Lung (tissue), 11 donors: ENCODE measurements at regions not wholly inside any gene's neighbourhood (a gene's known extent, or its start where the extent isn't known, plus 50 kb on each side); places are given as distances from the start of the nearest gene placed in this dataset.

Experiments used
- ATAC-seq: fragments of 200-7000 bp; cut with Tn5 transposase; one replicate; pipeline ENCODE4 v1.9.1; 2020; ENCODE audit warnings: moderate number of reproducible peaks; ENCODE audit not compliant: insufficient read depth, low FRiP score
- DNase-seq, 3 donors: peaks; one replicate each; pipeline ENCODE4 v3.0.0-alpha.2; 2013 to 2017
- H3K27ac ChIP-seq, 2 donors: one replicate each; pipeline ENCODE4 v1.5.1; 2013; ENCODE audit warnings: mild to moderate bottlenecking in 2 of 2, moderate library complexity in 2 of 2, control low read depth in 1 of 2, inconsistent platforms in 1 of 2, low read depth in 1 of 2, low read length in 1 of 2
- H3K27me3 ChIP-seq, 3 donors: one replicate each; pipeline ENCODE4 v1.5.1; 2013; ENCODE audit warnings: low read length in 2 of 3; ENCODE audit not compliant: control insufficient read depth in 3 of 3, insufficient read depth in 3 of 3
- H3K36me3 ChIP-seq, 4 donors: one replicate each; pipeline ENCODE4 v1.5.1; 2013; ENCODE audit warnings: low read length in 4 of 4, mild to moderate bottlenecking in 1 of 4, moderate library complexity in 1 of 4; ENCODE audit not compliant: control insufficient read depth in 4 of 4, insufficient read depth in 4 of 4
- H3K4me1 ChIP-seq, 5 donors: one replicate each; pipeline ENCODE4 v1.5.1; 2013; ENCODE audit warnings: low read length in 5 of 5, mild to moderate bottlenecking in 2 of 5, moderate library complexity in 1 of 5; ENCODE audit not compliant: control insufficient read depth in 5 of 5, insufficient read depth in 5 of 5
- H3K4me3 ChIP-seq: one replicate; pipeline ENCODE4 v1.5.1; 2013; ENCODE audit warnings: mild to moderate bottlenecking, control low read depth, moderate library complexity
- H3K9ac ChIP-seq, 2 donors: one replicate each; pipeline ENCODE4 v1.5.1; 2013; ENCODE audit warnings: low read length in 2 of 2, control low read depth in 1 of 2; ENCODE audit not compliant: insufficient read depth in 1 of 2
- H3K9me3 ChIP-seq, 4 donors: one replicate each; pipeline ENCODE4 v1.5.1; 2013; ENCODE audit warnings: low read length in 3 of 4, mild to moderate bottlenecking in 1 of 4, moderate library complexity in 1 of 4; ENCODE audit not compliant: control insufficient read depth in 4 of 4, insufficient read depth in 3 of 4
- WGBS, 2 donors: extraction: QIAGEN DNeasy Blood & Tissue Kit; methylation state at CpG; one replicate each; pipeline ENCODE4 v1.1.7; 2013; 5-methylcytosine and 5-hydroxymethylcytosine counted together
- TF ChIP-seq, protein P1 (sequence below): IDR thresholded peaks from 2 replicates; pipeline ENCODE4 v1.5.1; 2012; ENCODE audit warnings: mild to moderate bottlenecking; ENCODE audit errors: control extremely low read depth, extremely low read depth
- donor health status: control.
- donor health status: control.
- donor health status: Bipolar disorder and iron deficiency.
- donor health status: healthy.
- donor health status: DM: yes; HTN: yes; CAD: no.

DNA sequence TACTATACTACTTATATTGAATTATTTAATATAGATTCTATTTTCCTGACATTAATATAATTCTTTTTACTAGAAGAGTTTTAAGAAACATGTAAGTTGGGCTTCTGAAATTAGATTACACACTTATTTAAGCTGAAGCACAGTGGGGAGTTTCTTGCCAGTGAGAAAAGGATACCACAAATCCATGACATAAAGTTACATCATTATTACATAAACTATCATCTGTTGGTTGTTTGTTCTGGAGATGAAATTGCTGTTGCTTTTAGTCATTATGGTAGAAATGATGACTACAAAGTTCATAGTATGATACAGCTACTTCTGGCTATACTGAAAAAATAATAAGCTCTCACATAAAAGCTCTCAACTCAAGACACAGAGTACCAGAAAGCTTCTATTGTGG, 880.4 kb downstream of the PCDH18 start:
- no peak for ATAC-seq
- Histone ChIP-seq H3K9ac (no peak overlapping the region), H3K4me3 (no peak overlapping the region), H3K4me1 (no peaks in the 10 kb centered on the region), H3K36me3 (no peaks in the 10 kb centered on the region), H3K27ac (no peak overlapping the region), H3K9me3 (peaks cover 0 to 2% (median 0%) of the 10 kb centered on the region in 4 donors), H3K27me3 (no peaks in the 10 kb centered on the region)
- TF ChIP-seq, protein P1, sequence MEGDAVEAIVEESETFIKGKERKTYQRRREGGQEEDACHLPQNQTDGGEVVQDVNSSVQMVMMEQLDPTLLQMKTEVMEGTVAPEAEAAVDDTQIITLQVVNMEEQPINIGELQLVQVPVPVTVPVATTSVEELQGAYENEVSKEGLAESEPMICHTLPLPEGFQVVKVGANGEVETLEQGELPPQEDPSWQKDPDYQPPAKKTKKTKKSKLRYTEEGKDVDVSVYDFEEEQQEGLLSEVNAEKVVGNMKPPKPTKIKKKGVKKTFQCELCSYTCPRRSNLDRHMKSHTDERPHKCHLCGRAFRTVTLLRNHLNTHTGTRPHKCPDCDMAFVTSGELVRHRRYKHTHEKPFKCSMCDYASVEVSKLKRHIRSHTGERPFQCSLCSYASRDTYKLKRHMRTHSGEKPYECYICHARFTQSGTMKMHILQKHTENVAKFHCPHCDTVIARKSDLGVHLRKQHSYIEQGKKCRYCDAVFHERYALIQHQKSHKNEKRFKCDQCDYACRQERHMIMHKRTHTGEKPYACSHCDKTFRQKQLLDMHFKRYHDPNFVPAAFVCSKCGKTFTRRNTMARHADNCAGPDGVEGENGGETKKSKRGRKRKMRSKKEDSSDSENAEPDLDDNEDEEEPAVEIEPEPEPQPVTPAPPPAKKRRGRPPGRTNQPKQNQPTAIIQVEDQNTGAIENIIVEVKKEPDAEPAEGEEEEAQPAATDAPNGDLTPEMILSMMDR: no peak
- DNase-seq: no peak

DNA sequence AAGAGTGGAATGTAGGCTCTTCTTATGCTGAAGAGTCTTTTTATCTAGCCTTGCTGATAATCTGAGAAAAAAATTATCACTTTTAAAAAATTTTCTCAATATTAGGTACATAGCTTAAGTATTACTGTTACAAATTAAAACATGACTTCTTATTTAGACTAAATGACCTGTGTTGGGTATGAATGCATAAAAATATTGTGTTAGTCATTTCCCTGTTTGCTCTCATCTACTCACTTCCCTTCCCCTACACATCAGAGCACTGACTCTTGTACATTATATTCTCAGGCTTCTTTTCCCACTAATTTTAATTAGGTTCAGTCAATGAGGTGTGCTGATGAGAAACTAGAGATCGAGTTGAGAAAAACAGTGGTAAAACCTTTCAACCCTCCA, 881.0 kb downstream of the PCDH18 start:
- TF ChIP-seq, protein P1: no peak
- H3K27me3 ChIP-seq: no peaks in the 10 kb centered on the region
- H3K9me3 ChIP-seq: peaks cover 0 to 2% (median 0%) of the 10 kb centered on the region in 4 donors
- no peaks in the 10 kb centered on the region for H3K36me3 ChIP-seq
- no peak for ATAC-seq
- H3K4me1 ChIP-seq: no peaks in the 10 kb centered on the region
- no peak overlapping the region for H3K9ac ChIP-seq
- 75 to 82% methylated on average over 1 of the region's 1 CpG for WGBS, 2 donors
- no peak overlapping the region for H3K4me3 ChIP-seq
- H3K27ac ChIP-seq: no peak overlapping the region
- no peak for DNase-seq

DNA sequence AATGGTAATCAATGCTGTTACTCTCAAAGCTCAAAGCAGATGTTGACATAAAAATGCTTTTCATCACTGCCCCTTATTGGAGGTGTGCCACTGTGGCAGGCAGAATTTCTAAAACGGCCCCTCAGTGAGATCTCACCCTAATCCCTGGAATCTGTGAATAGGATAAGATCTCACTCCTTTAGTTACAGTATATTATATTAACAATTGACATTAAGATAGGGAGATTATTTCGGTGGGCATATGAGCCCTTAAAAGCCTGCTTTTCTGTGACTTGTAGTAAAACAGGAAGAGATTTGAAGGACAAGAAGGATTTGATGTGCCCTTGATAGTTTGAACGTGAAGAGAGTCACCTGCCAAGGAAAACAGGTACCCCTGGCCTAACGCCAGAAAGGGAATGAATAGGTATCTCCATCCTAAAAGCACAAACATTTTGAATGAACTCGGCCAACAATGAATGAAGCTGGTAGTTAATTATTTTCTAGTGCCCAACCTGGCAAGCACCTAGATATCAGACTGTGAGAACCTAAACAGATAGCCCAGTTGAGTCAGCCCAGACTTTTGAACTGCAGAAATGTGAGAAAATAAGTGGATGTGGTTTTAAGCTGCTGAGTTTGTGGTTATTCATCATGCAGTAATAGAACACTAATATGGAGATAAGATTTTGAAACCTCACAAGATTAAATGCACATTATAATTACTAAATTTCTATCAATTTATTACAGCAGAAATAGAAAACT, 881.6 kb downstream of the PCDH18 start:
- Histone ChIP-seq H3K4me1 (no peaks in the 10 kb centered on the region), H3K27me3 (no peaks in the 10 kb centered on the region), H3K9ac (no peak overlapping the region), H3K27ac (no peak overlapping the region), H3K36me3 (no peaks in the 10 kb centered on the region), H3K9me3 (peaks cover 0 to 2% (median 0%) of the 10 kb centered on the region in 4 donors), H3K4me3 (no peak overlapping the region)
- WGBS, 2 donors: 57 to 62% methylated on average over 5 of the region's 5 CpGs
- ATAC-seq (no peak), DNase-seq (peak in 2 of 3 donors; percentile 8 to 49)
- TF ChIP-seq, protein P1: no peak

DNA sequence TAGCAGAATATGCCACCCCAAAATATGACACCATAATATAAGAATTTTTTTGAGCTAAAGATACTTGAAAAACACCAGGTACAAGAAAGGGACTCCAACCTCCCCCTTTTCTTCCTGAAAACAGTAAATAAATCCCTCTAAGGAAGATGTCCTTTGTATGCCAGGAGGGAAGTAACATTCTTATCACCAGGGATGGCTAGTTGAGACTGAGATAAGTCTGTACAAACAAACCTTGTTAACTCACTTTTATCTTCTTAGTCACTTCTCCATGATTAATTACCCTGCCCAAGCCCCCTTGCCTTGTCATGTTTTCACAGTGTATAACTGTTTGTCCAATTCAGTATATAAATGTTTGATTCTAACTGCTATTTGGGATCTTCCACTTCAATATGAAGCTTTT, 888.0 kb downstream of the PCDH18 start:
- Histone ChIP-seq H3K36me3 (no peaks in the 10 kb centered on the region), H3K4me1 (no peaks in the 10 kb centered on the region), H3K9ac (no peak overlapping the region), H3K4me3 (no peak overlapping the region), H3K9me3 (peaks cover 0 to 2% (median 0%) of the 10 kb centered on the region in 4 donors), H3K27me3 (no peaks in the 10 kb centered on the region), H3K27ac (no peak overlapping the region)
- TF ChIP-seq, protein P1: no peak
- ATAC-seq (no peak), DNase-seq (no peak)
